WTC11 (cell line): ENCODE measurements at regions not wholly inside any gene's neighbourhood (a gene's known extent, or its start where the extent isn't known, plus 50 kb on each side); places are given as distances from the start of the nearest gene placed in this dataset.

Experiments used
- ATAC-seq: fragments of 200-7000 bp; cut with Tn5 transposase; 2 replicates; pipeline ENCODE4 v1.10.0; 2021; ENCODE audit warnings: mild to moderate bottlenecking, moderate library complexity
- CTCF ChIA-PET: fragments of 300-600 bp; sonication (Branson Sonifier 250); formaldehyde crosslinking; loops from one replicate; lab custom pipeline; 2021; ENCODE audit warnings: antibody characterized with exemption; lab: Charles Lee
- POLR2A ChIA-PET: fragments of 350-600 bp; sonication (Branson Sonifier 250); formaldehyde crosslinking; loops from one replicate; lab custom pipeline; 2021; ENCODE audit warnings: antibody characterized with exemption; lab: Charles Lee
- DNase-seq: peaks from one replicate; pipeline ENCODE4 v3.0.0; 2021; ENCODE audit warnings: low spot score
- H3K27ac Mint-ChIP-seq: 2 replicates; pipeline ENCODE4 v1.8.0; 2021; ENCODE audit warnings: mixed read lengths
- H3K27me3 Mint-ChIP-seq: 2 replicates; pipeline ENCODE4 v1.8.0; 2021; ENCODE audit warnings: low read depth, mild to moderate bottlenecking, moderate library complexity, mixed read lengths
- H3K36me3 Mint-ChIP-seq: 2 replicates; pipeline ENCODE4 v1.8.0; 2021; ENCODE audit warnings: mixed read lengths
- H3K4me1 Mint-ChIP-seq: 2 replicates; pipeline ENCODE4 v1.8.0; 2022; ENCODE audit warnings: mixed read lengths
- H3K4me3 Mint-ChIP-seq: 2 replicates; pipeline ENCODE4 v1.8.0; 2021; ENCODE audit warnings: mild to moderate bottlenecking, moderate library complexity, mixed read lengths
- H3K9me3 Mint-ChIP-seq: 2 replicates; pipeline ENCODE4 v1.8.0; 2021; ENCODE audit warnings: mixed read lengths
- AFF4 ChIP-seq: sonication (generic); formaldehyde crosslinking; IDR thresholded peaks from 2 replicates; pipeline ENCODE4 v1.8.1; 2023; ENCODE audit warnings: mild to moderate bottlenecking, missing genetic modification reagents, borderline replicate concordance
- AR ChIP-seq: fragments of 250-450 bp; sonication (Bioruptor Pico); IDR thresholded peaks from 2 replicates; pipeline ENCODE4 v1.9.0; 2021; ENCODE audit warnings: mild to moderate bottlenecking
- ARID4B ChIP-seq: sonication (generic); formaldehyde crosslinking; IDR thresholded peaks from 2 replicates; pipeline ENCODE4 v1.8.0; 2023; ENCODE audit warnings: missing genetic modification reagents, mild to moderate bottlenecking, borderline replicate concordance
- CBFB ChIP-seq: sonication (generic); formaldehyde crosslinking; IDR thresholded peaks from 2 replicates; pipeline ENCODE4 v1.8.1; 2022; ENCODE audit warnings: mild to moderate bottlenecking, low read depth, missing genetic modification reagents
- CREB1 ChIP-seq: sonication (generic); formaldehyde crosslinking; IDR thresholded peaks from 2 replicates; pipeline ENCODE4 v1.8.0; 2023; ENCODE audit warnings: mild to moderate bottlenecking, missing genetic modification reagents
- E2F1 ChIP-seq: sonication (generic); formaldehyde crosslinking; IDR thresholded peaks from 2 replicates; pipeline ENCODE4 v1.8.0; 2022; ENCODE audit warnings: mild to moderate bottlenecking, missing genetic modification reagents
- ESRRA ChIP-seq: sonication (generic); formaldehyde crosslinking; IDR thresholded peaks from 2 replicates; pipeline ENCODE4 v1.8.1; 2022; ENCODE audit warnings: mild to moderate bottlenecking, missing genetic modification reagents, borderline replicate concordance
- GTF2I ChIP-seq: fragments of 250-450 bp; sonication (Bioruptor Pico); conservative IDR thresholded peaks from 2 replicates; pipeline ENCODE4 v1.4.0; 2021; ENCODE audit warnings: mild to moderate bottlenecking
- JUN ChIP-seq: sonication (generic); formaldehyde crosslinking; IDR thresholded peaks from 2 replicates; pipeline ENCODE4 v1.8.0; 2023; ENCODE audit warnings: mild to moderate bottlenecking, missing genetic modification reagents
- MAX ChIP-seq: sonication (generic); formaldehyde crosslinking; IDR thresholded peaks from 2 replicates; pipeline ENCODE4 v1.8.0; 2022; ENCODE audit warnings: mild to moderate bottlenecking, missing genetic modification reagents
- MYBL2 ChIP-seq: sonication (generic); formaldehyde crosslinking; IDR thresholded peaks from 2 replicates; pipeline ENCODE4 v1.8.1; 2023; ENCODE audit warnings: mild to moderate bottlenecking, moderate library complexity, missing genetic modification reagents
- NFATC4 ChIP-seq: fragments of 250-450 bp; sonication (Bioruptor Pico); IDR thresholded peaks from 2 replicates; pipeline ENCODE4 v1.9.0; 2021; ENCODE audit warnings: mild to moderate bottlenecking
- NFE2L1 ChIP-seq: sonication (generic); formaldehyde crosslinking; IDR thresholded peaks from 2 replicates; pipeline ENCODE4 v1.8.1; 2023; ENCODE audit warnings: missing genetic modification reagents
- NR2C2 ChIP-seq: sonication (generic); formaldehyde crosslinking; IDR thresholded peaks from 2 replicates; pipeline ENCODE4 v1.8.0; 2022; ENCODE audit warnings: mild to moderate bottlenecking, missing genetic modification reagents
- PRDM15 ChIP-seq: sonication (generic); formaldehyde crosslinking; IDR thresholded peaks from 2 replicates; pipeline ENCODE4 v1.8.0; 2022; ENCODE audit warnings: missing genetic modification reagents
- PRRX2 ChIP-seq: fragments of 250-450 bp; sonication (Bioruptor Pico); IDR thresholded peaks from 2 replicates; pipeline ENCODE4 v1.8.0; 2021; ENCODE audit warnings: mild to moderate bottlenecking
- SMAD3 ChIP-seq: sonication (generic); formaldehyde crosslinking; IDR thresholded peaks from 2 replicates; pipeline ENCODE4 v1.8.0; 2022; ENCODE audit warnings: missing genetic modification reagents, mild to moderate bottlenecking, borderline replicate concordance
- TCF7 ChIP-seq: sonication (generic); formaldehyde crosslinking; IDR thresholded peaks from 2 replicates; pipeline ENCODE4 v1.8.0; 2022; ENCODE audit warnings: mild to moderate bottlenecking, low read depth, missing genetic modification reagents, moderate library complexity
- ZNF219 ChIP-seq: sonication (generic); formaldehyde crosslinking; IDR thresholded peaks from 2 replicates; pipeline ENCODE4 v1.8.0; 2023; ENCODE audit warnings: missing genetic modification reagents, mild to moderate bottlenecking, borderline replicate concordance

GRCh38 chr13:111845621-111846351 lies 221.2 kb upstream of the SOX1 start (continued):
- TF ChIP-seq NFATC4 (CRISPR knock-in tag) (no peak), SMAD3 (no peak), ZNF219 (no peak), CREB1 (CRISPR knock-in tag) (no peak)

- no peaks in the 10 kb centered on the region for H3K27me3 Mint-ChIP-seq
- H3K9me3 Mint-ChIP-seq = peaks cover 13% of the 10 kb centered on the region
- peaks cover 10% of the 10 kb centered on the region for H3K36me3 Mint-ChIP-seq
- ChIA-PET POLR2A (no interaction called here), CTCF (interaction anchor here (1.0 to 2.0 kb wide), 3 partner anchors 14 to 342 kb away, joined by 3 to 4 read pairs (median 3); no protein-coding TSS in a partner anchor)
- ATAC-seq = peak; percentile 71
- DNase-seq = peak; percentile 42
- peaks cover 53% of the 10 kb centered on the region for H3K4me1 Mint-ChIP-seq
- H3K27ac Mint-ChIP-seq = peak overlapping the region; percentile 99
- peak overlapping the region; percentile 48 for H3K4me3 Mint-ChIP-seq
- TF ChIP-seq NFE2L1 (CRISPR knock-in tag) = no peak
- TF ChIP-seq PRRX2 = no peak
- TF ChIP-seq AFF4 (CRISPR knock-in tag) = no peak
- no peak for TF ChIP-seq MYBL2 (CRISPR knock-in tag)
- no peak for TF ChIP-seq MAX
- TF ChIP-seq JUN (CRISPR knock-in tag) = no peak
- no peak for TF ChIP-seq PRDM15 (CRISPR knock-in tag)
- TF ChIP-seq AR = no peak
- no peak for TF ChIP-seq GTF2I
- no peak for TF ChIP-seq NR2C2 (CRISPR knock-in tag)
- no peak for TF ChIP-seq TCF7
- TF ChIP-seq E2F1 (CRISPR knock-in tag) = no peak
- no peak for TF ChIP-seq ESRRA (CRISPR knock-in tag)
- TF ChIP-seq ARID4B (CRISPR knock-in tag) = no peak
- no peak for TF ChIP-seq CBFB (CRISPR knock-in tag)
Observed at GRCh38 chr13:111846391-111847159, 220.4 kb upstream of the SOX1 start.
